Endothelial cell of umbilical vein (primary cell): ENCODE measurements at regions not wholly inside any gene's neighbourhood (a gene's known extent, or its start where the extent isn't known, plus 50 kb on each side); places are given as distances from the start of the nearest gene placed in this dataset.

Experiments
- BruUV-seq: library from RNA; stranded (reverse); fragments of 400-500 nt; replicated peaks from 2 replicates; lab custom pipeline; 2021; lab: Mats Ljungman, UMichigan
- CTCF ChIA-PET: fragments of 300-600, 350-600 bp; sonication (Branson Sonifier 250); formaldehyde crosslinking; loops from one replicate; lab custom pipeline; 2021; ENCODE audit warnings: antibody characterized with exemption, inconsistent platforms; lab: Charles Lee
- POLR2A ChIA-PET: fragments of 300-600, 350-600 bp; sonication (Branson Sonifier 250); formaldehyde crosslinking; loops from one replicate; lab custom pipeline; 2021; ENCODE audit warnings: antibody characterized with exemption, inconsistent platforms; lab: Charles Lee
- DNase-seq: peaks from one replicate; pipeline ENCODE4 v3.0.0-alpha.2; 2011; ENCODE audit warnings: low read depth, low spot score
- FAIRE-seq: peaks from 2 replicates; lab custom pipeline; 2011; peaks lifted over from hg19 to GRCh38; lab: Jason Lieb, UNC
- H2AFZ ChIP-seq: 2 replicates; pipeline ENCODE4 v1.6.0; 2012; ENCODE audit warnings: low read depth, low read length, control low read depth, inconsistent platforms
- H3K27ac ChIP-seq: 2 replicates; pipeline ENCODE4 v1.5.1; 2011; ENCODE audit warnings: low read depth, mild to moderate bottlenecking, control low read depth, low read length, moderate library complexity; ENCODE audit not compliant: insufficient read depth
- H3K27me3 ChIP-seq, 2 experiments: 2 replicates each; pipeline versions ENCODE4 v1.6.0 to v1.6.1; 2011; ENCODE audit warnings: low read length in 2 of 2, mixed read lengths in 1 of 2; ENCODE audit not compliant: control insufficient read depth in 2 of 2, insufficient read depth in 2 of 2
- H3K36me3 ChIP-seq, 2 experiments: 2 replicates in 1 of 2; 3 replicates in 1 of 2; pipeline ENCODE4 v1.5.1; 2011; ENCODE audit warnings: low read length in 2 of 2, mild to moderate bottlenecking in 1 of 2, moderate library complexity in 1 of 2; ENCODE audit not compliant: control insufficient read depth in 2 of 2, insufficient read depth in 2 of 2; ENCODE audit errors: extremely low read depth in 1 of 2
- H3K4me1 ChIP-seq: 3 replicates; pipeline ENCODE4 v1.5.1; 2011; ENCODE audit warnings: mild to moderate bottlenecking, low read length; ENCODE audit not compliant: control insufficient read depth, insufficient read depth; ENCODE audit errors: extremely low read depth
- H3K4me2 ChIP-seq: 2 replicates; pipeline ENCODE4 v1.6.1; 2011; ENCODE audit warnings: low read length, control low read depth, mixed read lengths; ENCODE audit not compliant: insufficient read depth
- H3K4me3 ChIP-seq, 3 experiments: fragments of 200-600 bp in 1 of 3; sonication (generic), shearing (Covaris generic) in 1 of 3; replicated peaks in 1 of 3; 2 replicates each; pipeline ENCODE4 v1.5.1; 2011 to 2016; ENCODE audit warnings: control low read depth in 3 of 3, low read length in 3 of 3, mild to moderate bottlenecking in 2 of 3, inconsistent platforms in 1 of 3, low read depth in 1 of 3, moderate library complexity in 1 of 3; ENCODE audit not compliant: insufficient read depth in 1 of 3
- H3K79me2 ChIP-seq: 2 replicates; pipeline ENCODE4 v1.6.0; 2012; ENCODE audit warnings: low read length, inconsistent platforms; ENCODE audit not compliant: control insufficient read depth, insufficient read depth
- H3K9ac ChIP-seq: replicated peaks from 2 replicates; pipeline ENCODE3; 2011; ENCODE audit warnings: low read length, control low read depth; ENCODE audit not compliant: insufficient read depth; ENCODE audit errors: extremely low read depth
- H3K9me1 ChIP-seq: replicated peaks from 3 replicates; pipeline ENCODE4 v1.6.0; 2011; ENCODE audit warnings: mild to moderate bottlenecking, low read length; ENCODE audit not compliant: control insufficient read depth, insufficient read depth; ENCODE audit errors: extremely low read depth
- H3K9me3 ChIP-seq: replicated peaks from 2 replicates; pipeline ENCODE4 v1.5.1; 2012; ENCODE audit warnings: low read length, inconsistent platforms; ENCODE audit not compliant: control insufficient read depth, insufficient read depth
- H4K20me1 ChIP-seq: replicated peaks from 2 replicates; pipeline ENCODE3; 2011; ENCODE audit warnings: mild to moderate bottlenecking, low read length; ENCODE audit not compliant: control insufficient read depth, insufficient read depth; ENCODE audit errors: extremely low read depth
- EZH2 ChIP-seq: IDR thresholded peaks from 2 replicates; pipeline ENCODE4 v1.6.1; 2012; ENCODE audit warnings: borderline replicate concordance, low read depth, mild to moderate bottlenecking, moderate library complexity, low read length, inconsistent platforms; ENCODE audit not compliant: severe bottlenecking
- GATA2 ChIP-seq: IDR thresholded peaks from 2 replicates; pipeline ENCODE4 v1.7.0; 2011; ENCODE audit warnings: low read depth, mild to moderate bottlenecking, moderate library complexity, mixed read lengths, low read length; ENCODE audit not compliant: insufficient read length, insufficient read depth
- JUN ChIP-seq: IDR thresholded peaks from 2 replicates; pipeline ENCODE4 v1.6.1; 2011; ENCODE audit warnings: borderline replicate concordance, low read depth; ENCODE audit not compliant: insufficient read length, insufficient read depth
- MAX ChIP-seq: IDR thresholded peaks from 2 replicates; pipeline ENCODE4 v1.6.1; 2011; ENCODE audit not compliant: insufficient read depth, insufficient read length
- MYC ChIP-seq: IDR thresholded peaks from one replicate; pipeline ENCODE4 v1.6.1; 2011; ENCODE audit warnings: mild to moderate bottlenecking, low read depth, low read length
- POLR2A ChIP-seq: IDR thresholded peaks from 2 replicates; pipeline ENCODE4 v1.6.1; 2012; ENCODE audit warnings: low read depth, mild to moderate bottlenecking, control low read depth, low read length
- POLR2AphosphoS5 ChIP-seq: IDR thresholded peaks from 2 replicates; pipeline ENCODE4 v1.6.1; 2012; ENCODE audit warnings: low read depth, mild to moderate bottlenecking, control low read depth, low read length, moderate library complexity; ENCODE audit not compliant: insufficient read depth
- dilution Hi-C: fragments of 300-500 bp; cut with MboI; formaldehyde crosslinking; loops from one replicate; pipeline ENCODE4 v1.15.0; 2019; ENCODE audit warnings: low sequenced_read_pairs; ENCODE audit not compliant: extremely low pct_ligation_motif_present
- intact Hi-C: fragments of 100-400 bp; cut with micrococcal nuclease; formaldehyde crosslinking; loops from one replicate; pipeline ENCODE4 v1.10.0; 2022

GRCh38 chr7:125618516-125618915 lies 688.9 kb upstream of the POT1 start:
- BruUV-seq, result no TSS peak
- FAIRE-seq, result no peak
- dilution Hi-C loops, result no loop called here

GRCh38 chr7:125611582-125611981 lies 682.0 kb upstream of the POT1 start:
- no peak for FAIRE-seq

More at GRCh38 chr7:125618516-125618915, 688.9 kb upstream of the POT1 start:
- Histone ChIP-seq H3K27ac (no peak overlapping the region), H3K27me3 (no peaks in the 10 kb centered on the region), H2AFZ (no peak overlapping the region), H3K9me1 (no peaks in the 10 kb centered on the region), H3K4me3 (no peak overlapping the region), H3K4me1 (no peaks in the 10 kb centered on the region), H3K9ac (no peak overlapping the region), H3K4me2 (no peak overlapping the region), H3K36me3 (no peaks in the 10 kb centered on the region), H4K20me1 (no peaks in the 10 kb centered on the region), H3K79me2 (no peaks in the 10 kb centered on the region), H3K9me3 (no peaks in the 10 kb centered on the region)
- CTCF ChIA-PET, result interaction anchor here (0.7 kb wide), 1 partner anchor 558 kb away, joined by 3 read pairs; no protein-coding TSS in a partner anchor
- no peak for TF ChIP-seq MYC
- TF ChIP-seq POLR2AphosphoS5, result no peak
- TF ChIP-seq JUN, result no peak
- TF ChIP-seq POLR2A, result no peak
- no peak for TF ChIP-seq EZH2
- POLR2A ChIA-PET, result no interaction called here
- no peak for DNase-seq
- intact Hi-C loops, result no loop called here

More at GRCh38 chr7:125611582-125611981, 682.0 kb upstream of the POT1 start:
- ChIA-PET POLR2A (no interaction called here), CTCF (no interaction called here)
- intact Hi-C loops, result no loop called here
- dilution Hi-C loops, result no loop called here
- DNase-seq, result no peak
- Histone ChIP-seq H3K9ac (no peak overlapping the region), H3K27ac (no peak overlapping the region), H3K4me1 (no peaks in the 10 kb centered on the region), H3K9me3 (no peaks in the 10 kb centered on the region), H3K4me3 (no peak overlapping the region), H3K36me3 (no peaks in the 10 kb centered on the region), H3K9me1 (no peaks in the 10 kb centered on the region), H3K4me2 (no peak overlapping the region), H4K20me1 (no peaks in the 10 kb centered on the region), H2AFZ (no peak overlapping the region), H3K79me2 (no peaks in the 10 kb centered on the region), H3K27me3 (no peaks in the 10 kb centered on the region)
- no TSS peak for BruUV-seq
- TF ChIP-seq EZH2 (no peak), GATA2 (no peak), MAX (no peak), POLR2AphosphoS5 (no peak)
